Jurkat, Clone E6-1 (cell line): ENCODE measurements at regions not wholly inside any gene's neighbourhood (a gene's known extent, or its start where the extent isn't known, plus 50 kb on each side); places are given as distances from the start of the nearest gene placed in this dataset.

Source experiments
- DNase-seq: peaks from one replicate; pipeline ENCODE4 v3.0.0-alpha.2; 2011; ENCODE audit warnings: low read depth, low spot score
- H3K4me3 ChIP-seq: 2 replicates; pipeline ENCODE4 v1.5.1; 2011; ENCODE audit warnings: mild to moderate bottlenecking, low read length, control low read depth, moderate library complexity

DNA sequence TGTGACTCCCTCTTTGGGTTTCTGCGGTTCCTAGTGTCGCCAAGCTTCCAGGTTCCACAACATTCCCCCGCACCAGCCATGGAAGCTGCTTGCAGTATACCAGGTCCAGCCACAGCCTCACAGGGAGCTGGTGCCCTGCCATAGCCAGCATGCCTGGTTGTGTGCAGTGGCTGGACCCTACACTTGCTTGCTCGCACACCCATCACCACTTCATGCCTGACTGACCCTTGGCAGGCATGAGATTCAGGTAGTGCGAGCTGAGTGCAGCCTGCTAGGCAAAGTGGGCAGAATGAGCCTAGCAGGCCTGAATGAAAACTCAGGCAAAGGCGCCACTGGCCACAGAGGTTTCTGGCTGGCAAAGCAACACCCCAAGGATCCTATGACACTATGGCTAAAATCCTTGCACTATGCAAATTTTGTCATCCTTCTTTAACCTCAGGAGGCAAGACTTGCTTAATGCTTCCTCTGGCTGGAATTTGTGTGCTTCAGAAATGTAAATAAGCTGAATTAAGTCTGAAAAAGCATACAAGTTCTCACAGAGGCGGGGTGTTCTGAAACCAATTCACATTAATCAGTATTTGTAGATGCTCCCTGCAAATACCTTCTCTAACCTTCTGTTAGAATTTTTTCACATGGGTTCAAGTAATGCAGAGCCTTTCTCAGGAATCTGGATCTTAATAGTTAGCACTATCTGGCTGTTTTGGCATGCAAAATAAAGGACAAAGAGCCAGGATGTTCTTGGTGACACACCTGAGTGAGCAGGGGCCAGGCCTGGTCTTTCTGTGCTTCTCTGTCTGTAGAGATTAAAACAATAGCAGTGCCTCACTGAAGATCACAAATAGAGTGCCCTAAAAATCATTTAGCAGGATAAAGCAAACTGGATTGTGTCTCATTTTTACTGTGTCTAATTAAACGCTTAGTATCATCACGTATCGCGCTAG, 256.9 kb downstream of the GPATCH2 start:
- no peak for DNase-seq
- no peak overlapping the region for H3K4me3 ChIP-seq

DNA sequence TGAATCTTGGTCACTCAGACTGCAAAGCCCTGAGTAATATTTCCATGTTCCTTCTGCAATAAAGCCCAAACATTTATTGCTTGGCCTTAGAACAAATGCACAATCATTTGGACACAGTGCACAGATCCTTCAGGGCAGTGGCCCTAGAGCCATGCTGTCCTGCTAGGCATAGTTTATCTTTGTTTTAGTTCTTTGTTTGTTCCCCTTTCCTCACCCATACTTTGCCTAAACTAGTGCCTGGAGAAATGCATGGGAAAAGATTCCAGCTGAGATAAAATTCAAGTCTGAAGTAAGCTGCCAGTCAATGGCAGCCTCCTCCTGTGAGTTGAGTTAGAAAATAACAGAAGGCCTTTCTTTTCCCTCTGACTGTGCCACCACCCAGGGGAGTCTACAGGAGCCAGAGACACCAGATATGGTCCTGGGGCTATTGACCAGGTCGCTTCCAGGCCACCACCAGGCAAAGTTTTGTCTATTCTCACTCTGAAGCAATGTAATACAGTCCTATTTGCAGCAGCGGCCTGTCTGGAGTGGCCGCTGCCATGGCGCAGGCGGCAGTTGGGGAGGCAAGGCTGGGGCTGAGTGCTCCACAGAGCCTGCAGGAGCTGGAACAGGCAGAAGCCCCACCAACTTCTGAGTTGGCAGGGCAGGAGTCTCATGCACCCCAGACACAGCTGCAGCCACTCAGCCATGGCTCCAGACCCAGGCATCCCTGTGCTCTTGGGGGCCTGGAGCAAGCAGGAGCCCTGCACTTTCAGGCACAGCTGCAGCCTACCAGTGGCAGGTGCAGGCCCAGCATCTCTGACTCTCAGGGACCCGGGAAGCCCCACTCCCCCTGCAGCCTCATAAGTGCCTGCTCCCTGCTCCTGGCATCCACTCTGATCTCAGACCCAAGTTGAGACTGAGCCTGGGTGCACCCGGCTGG, 258.6 kb downstream of the GPATCH2 start:
- DNase-seq = no peak
- H3K4me3 ChIP-seq = no peak overlapping the region

- DNase-seq = no peak
- no peak overlapping the region for H3K4me3 ChIP-seq
Measured at GRCh38 chr1:217370757-217371156, 260.1 kb downstream of the GPATCH2 start.

DNA sequence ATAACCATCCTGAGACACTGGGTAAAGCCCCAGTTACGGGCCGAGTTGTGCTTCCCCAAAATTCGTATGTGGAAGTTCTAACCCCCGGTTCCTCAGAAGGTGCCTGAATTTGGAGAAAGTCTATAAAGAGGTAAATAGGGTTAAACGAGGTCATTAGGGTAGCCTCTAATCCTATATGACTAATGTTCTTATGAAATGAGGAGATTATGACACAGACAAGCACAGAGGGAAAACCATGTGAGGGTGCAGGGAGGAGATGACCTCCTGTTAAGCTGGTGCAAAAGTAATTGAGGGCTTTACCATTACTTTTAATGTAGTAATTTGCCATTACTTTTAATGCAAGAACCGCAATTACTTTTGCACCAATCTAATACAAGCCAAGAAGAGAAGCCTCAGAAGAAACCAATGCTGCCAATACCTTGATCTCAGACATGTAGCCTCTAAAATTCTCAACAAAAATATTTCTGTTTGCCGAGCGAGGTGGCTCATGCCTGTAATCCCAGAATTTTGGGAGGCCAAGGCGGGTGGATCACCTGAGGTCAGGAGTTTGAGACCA, 260.8 kb downstream of the GPATCH2 start:
- DNase-seq = no peak
- no peak overlapping the region for H3K4me3 ChIP-seq

DNA sequence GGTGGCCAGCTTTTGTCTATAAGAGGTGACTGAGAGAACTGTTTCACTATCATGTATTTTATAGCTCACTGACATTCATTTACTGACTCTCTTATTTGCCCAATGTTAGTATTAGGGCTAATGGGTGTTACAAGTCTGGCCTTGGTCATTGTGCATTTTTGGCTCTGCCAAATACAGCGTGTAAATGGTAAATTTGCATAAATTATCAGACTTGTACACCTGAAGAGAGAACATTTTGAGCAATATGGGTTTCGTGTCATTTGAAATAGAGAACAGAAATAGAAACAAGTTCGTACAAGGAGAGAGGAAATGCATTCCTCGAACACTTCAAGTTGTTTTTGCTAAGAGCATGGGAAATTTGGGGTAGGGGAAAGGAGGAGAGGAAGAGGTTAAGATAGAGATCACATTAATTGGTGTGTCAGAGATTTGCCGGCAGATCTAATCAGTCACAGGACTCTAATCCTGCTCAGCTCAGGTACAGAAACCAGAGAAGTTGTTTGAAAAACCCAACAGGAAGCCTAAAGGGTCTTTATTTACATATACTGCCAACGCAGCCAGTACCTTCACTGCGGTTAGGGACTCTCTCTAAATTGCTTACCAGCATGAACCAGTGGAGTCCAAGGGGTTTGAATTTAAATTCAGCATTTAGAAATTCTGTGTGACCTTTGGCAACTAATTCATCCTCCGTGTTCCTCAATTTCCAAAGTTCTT, 261.5 kb downstream of the GPATCH2 start:
- peak; percentile 38 for DNase-seq
- H3K4me3 ChIP-seq = no peak overlapping the region

GRCh38 chr1:217364220-217364619, 266.7 kb downstream of the GPATCH2 start:
- no peak overlapping the region for H3K4me3 ChIP-seq
- DNase-seq = no peak

- DNase-seq = no peak
Measured at GRCh38 chr1:217363319-217363718, 267.6 kb downstream of the GPATCH2 start.

DNA sequence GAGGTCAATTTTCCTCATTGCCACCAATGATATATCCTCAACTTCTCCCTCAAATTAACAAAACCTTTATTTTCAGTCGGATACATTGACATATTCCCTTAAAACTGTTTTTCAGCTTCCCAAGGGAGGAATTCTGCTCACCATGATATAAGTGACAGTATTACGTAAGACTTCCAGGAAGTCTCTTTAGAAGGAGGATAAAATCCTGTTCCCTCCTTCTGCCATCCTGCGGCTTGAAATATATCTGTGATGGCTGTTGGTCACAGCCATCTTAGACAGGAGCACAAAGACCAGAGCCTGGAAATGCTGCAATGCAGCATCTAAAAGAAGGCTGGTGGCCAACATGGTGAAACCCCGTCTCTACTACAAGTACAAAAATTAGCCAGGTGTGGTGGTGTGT, 270.4 kb downstream of the GPATCH2 start:
- no peak for DNase-seq
- H3K4me3 ChIP-seq = no peak overlapping the region

More at GRCh38 chr1:217363319-217363718, 267.6 kb downstream of the GPATCH2 start:
- H3K4me3 ChIP-seq = no peak overlapping the region

- no peak overlapping the region for H3K4me3 ChIP-seq
- no peak for DNase-seq
Measured at GRCh38 chr1:217354895-217355294, 276.0 kb downstream of the GPATCH2 start.

- DNase-seq = no peak
- no peak overlapping the region for H3K4me3 ChIP-seq
Measured at GRCh38 chr1:217348960-217349664, 281.8 kb downstream of the GPATCH2 start.

- DNase-seq = no peak
- no peak overlapping the region for H3K4me3 ChIP-seq
Measured at GRCh38 chr1:217344712-217345111, 286.2 kb downstream of the GPATCH2 start.

DNA sequence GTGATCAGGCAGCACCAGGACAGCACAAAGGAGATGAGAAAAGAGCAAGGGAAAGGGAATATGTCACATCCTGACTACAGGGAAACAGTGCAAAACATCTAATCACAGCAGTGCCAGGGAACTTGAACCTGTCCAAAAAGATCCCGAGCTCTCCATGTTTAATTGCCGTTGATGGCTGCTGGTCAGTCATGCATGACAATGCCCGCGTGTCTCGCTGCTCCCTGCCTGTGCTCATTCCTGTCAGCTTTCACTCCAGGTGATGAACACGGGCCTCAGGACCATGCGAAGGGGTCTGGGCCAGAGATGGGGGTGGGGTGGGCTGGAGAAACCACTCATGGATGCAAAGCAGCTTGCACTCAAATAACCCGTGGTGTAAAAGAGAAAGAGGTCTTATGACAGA, 287.0 kb downstream of the GPATCH2 start:
- DNase-seq = no peak
- H3K4me3 ChIP-seq = no peak overlapping the region

GRCh38 chr1:217342105-217342504, 288.8 kb downstream of the GPATCH2 start:
- H3K4me3 ChIP-seq = no peak overlapping the region
- no peak for DNase-seq

- DNase-seq = no peak
- H3K4me3 ChIP-seq = no peak overlapping the region
Measured at GRCh38 chr1:217336724-217337123, 294.2 kb downstream of the GPATCH2 start.

- DNase-seq = peak; percentile 10
- no peak overlapping the region for H3K4me3 ChIP-seq
Measured at GRCh38 chr1:217333939-217334338, 297.0 kb downstream of the GPATCH2 start.

DNA sequence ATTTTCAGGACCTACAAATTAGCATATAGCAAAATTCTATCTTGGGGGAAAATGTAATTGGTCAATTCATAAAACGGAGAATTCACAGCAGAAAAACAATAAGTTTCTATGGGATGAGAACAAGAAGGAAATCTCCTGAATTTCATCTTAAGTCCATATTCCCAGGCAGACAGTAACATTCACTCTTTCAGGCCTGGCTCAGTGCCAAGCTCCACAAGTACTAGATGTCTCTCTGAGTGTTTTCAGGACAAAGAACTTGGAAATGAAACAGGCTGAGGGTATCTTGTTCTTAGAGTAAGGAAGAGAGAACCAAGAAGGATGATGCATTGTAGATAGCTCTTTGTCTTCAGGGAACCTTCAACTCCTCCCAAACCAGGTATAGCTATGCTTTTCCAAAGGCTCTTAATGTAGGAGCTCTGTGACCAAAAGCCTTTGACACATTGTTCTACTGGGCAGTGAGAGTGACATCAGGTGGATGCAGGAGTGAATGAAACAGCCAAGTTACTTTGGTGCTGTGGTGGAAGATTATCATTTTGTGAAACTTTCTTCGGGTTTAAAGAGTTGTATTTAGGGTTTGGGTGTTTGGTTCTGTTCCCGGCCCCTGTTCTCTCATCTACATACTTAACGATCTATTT, 298.3 kb downstream of the GPATCH2 start:
- no peak overlapping the region for H3K4me3 ChIP-seq
- DNase-seq = no peak

GRCh38 chr1:217331698-217332097, 299.2 kb downstream of the GPATCH2 start:
- H3K4me3 ChIP-seq = no peak overlapping the region
- no peak for DNase-seq

DNA sequence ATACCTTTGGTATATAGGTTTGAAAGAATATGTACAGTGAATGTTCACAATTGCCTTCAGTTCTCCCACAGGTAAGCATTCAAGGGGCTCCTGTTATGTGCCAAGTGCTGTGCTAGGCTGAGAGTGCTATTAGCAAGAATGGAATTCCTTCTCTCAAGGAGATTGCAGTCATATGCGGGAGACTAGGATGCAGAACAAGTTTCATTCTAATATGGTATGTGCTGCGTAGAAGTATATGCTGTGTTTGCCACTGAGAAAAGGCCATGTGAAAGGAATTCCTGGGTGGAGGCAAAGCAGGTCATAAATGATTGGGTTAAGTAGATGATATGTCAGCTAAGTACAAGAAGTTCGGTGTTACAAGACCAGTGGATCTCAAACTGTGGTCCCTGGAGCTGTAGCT, 303.0 kb downstream of the GPATCH2 start:
- no peak overlapping the region for H3K4me3 ChIP-seq

More for the DNA sequence above, 303.0 kb downstream of the GPATCH2 start:
- no peak for DNase-seq
